Adrenal gland (tissue), 9 donors: ENCODE measurements at regions not wholly inside any gene's neighbourhood (a gene's known extent, or its start where the extent isn't known, plus 50 kb on each side); places are given as distances from the start of the nearest gene placed in this dataset.
"Not testable (repeated sequence)": the region's sequence is repeated elsewhere in the genome, so short reads cannot be mapped to it uniquely, and the experiment has no call there.

Experiments
- DNase-seq, 7 donors: peaks; one replicate each; pipeline ENCODE4 v3.0.0-alpha.2; 2019 to 2020
- H3K27ac ChIP-seq, 5 donors: fragments of 200-600 bp; sonication (generic) in 4 of 5; 1 replicate in 3 of 5; 2 replicates in 2 of 5; pipeline versions ENCODE4 v1.5.1 to v1.8.0; 2016 to 2020; ENCODE audit warnings: mild to moderate bottlenecking in 1 of 5
- H3K27me3 ChIP-seq: fragments of 200-600 bp; 2 replicates; pipeline ENCODE4 v1.8.0; 2021
- H3K36me3 ChIP-seq, 2 donors: fragments of 200-600 bp; replicated peaks in 1 of 2; 1 replicate in 1 of 2; 2 replicates in 1 of 2; pipeline versions ENCODE4 v1.5.1 to v1.8.0; 2018 to 2022
- H3K4me1 ChIP-seq, 2 donors: fragments of 200-600 bp; replicated peaks in 1 of 2; 1 replicate in 1 of 2; 2 replicates in 1 of 2; pipeline versions ENCODE4 v1.5.1 to v1.8.0; 2018 to 2021
- H3K4me3 ChIP-seq, 4 donors: fragments of 200-600 bp; sonication (generic) in 3 of 4; one replicate each; pipeline ENCODE4 v1.5.1; 2016 to 2018
- H3K9me3 ChIP-seq, 3 donors: fragments of 200-600 bp; sonication (generic) in 1 of 3; replicated peaks in 1 of 3; 1 replicate in 2 of 3; 2 replicates in 1 of 3; pipeline versions ENCODE4 v1.5.1 to v1.8.0; 2016 to 2021
- CTCF ChIP-seq, 6 experiments: fragments of 450-650 bp in 4 of 6; fragments of 200-600 bp in 2 of 6; sonication (generic) in 1 of 6; IDR thresholded peaks; 1 replicate in 5 of 6; 2 replicates in 1 of 6; pipeline versions ENCODE4 v1.5.1 to v1.8.0; 2016 to 2021; ENCODE audit warnings: antibody characterized with exemption in 6 of 6, mild to moderate bottlenecking in 2 of 6, moderate library complexity in 1 of 6
- POLR2A ChIP-seq, 2 donors: fragments of 450-650 bp; IDR thresholded peaks; one replicate each; pipeline ENCODE4 v1.6.1; 2017; ENCODE audit warnings: antibody characterized with exemption in 2 of 2, mild to moderate bottlenecking in 2 of 2, moderate library complexity in 1 of 2
- WGBS, 4 donors: extraction: QIAGEN DNeasy Blood & Tissue Kit in 2 of 4; methylation state at CpG; one replicate each; pipeline versions ENCODE4 v1.1.5 to v1.1.7; 2013 to 2017; 5-methylcytosine and 5-hydroxymethylcytosine counted together
- intact Hi-C, 2 donors: fragments of 100-400 bp; cut with DNase I; formaldehyde crosslinking; loops; one replicate each; pipeline versions ENCODE4 v1.14.1 to v1.15.0; 2022 to 2023
- donor health status: healthy with polysubstance abuse.
- donor health status: Bipolar disorder and iron deficiency.
- donor health status: DM: yes; HTN: yes; CAD: no.
- donor health status: DM: no; HTN: no; CAD: no.
- donor health status: DM: no; HTN: no; CAD: no.

GRCh38 chr10:2525781-2526180 lies 541.6 kb upstream of the PFKP start:
- Histone ChIP-seq H3K4me1 (no peaks in the 10 kb centered on the region), H3K27me3 (no peaks in the 10 kb centered on the region), H3K9me3 (no peaks in the 10 kb centered on the region), H3K4me3 (no peak overlapping the region), H3K27ac (no peak overlapping the region), H3K36me3 (no peaks in the 10 kb centered on the region)
- 70 to 80% (median 75%) methylated on average over 6 to 12 of the region's 12 CpGs for WGBS, 4 donors
- TF ChIP-seq POLR2A (IDR thresholded peaks at IDR 0.05) (no peak), CTCF (IDR thresholded peaks at IDR 0.05) (no peak)
- no peak for DNase-seq
- intact Hi-C loops: no loop called here

GRCh38 chr10:2519139-2519538 lies 548.2 kb upstream of the PFKP start:
- H3K27me3 ChIP-seq: no peaks in the 10 kb centered on the region
- H3K9me3 ChIP-seq: no peaks in the 10 kb centered on the region
- no peak overlapping the region for H3K4me3 ChIP-seq
- H3K36me3 ChIP-seq: no peaks in the 10 kb centered on the region
- H3K4me1 ChIP-seq: no peaks in the 10 kb centered on the region
- 69 to 76% (median 76%) methylated on average over 6 to 8 of the region's 8 CpGs for WGBS, 4 donors
- DNase-seq: no peak
- intact Hi-C loops: no loop called here
- TF ChIP-seq CTCF (IDR thresholded peaks at IDR 0.05): no peak
- TF ChIP-seq POLR2A (IDR thresholded peaks at IDR 0.05): no peak
- no peak overlapping the region for H3K27ac ChIP-seq

- no peak overlapping the region for H3K4me3 ChIP-seq
- intact Hi-C loops: no loop called here
- no peaks in the 10 kb centered on the region for H3K27me3 ChIP-seq
- H3K4me1 ChIP-seq: no peaks in the 10 kb centered on the region
- WGBS, 4 donors: 53 to 67% (median 61%) methylated on average over 4 of the region's 4 CpGs
- no peak overlapping the region for H3K27ac ChIP-seq
- no peaks in the 10 kb centered on the region for H3K9me3 ChIP-seq
- no peaks in the 10 kb centered on the region for H3K36me3 ChIP-seq
- no peak for DNase-seq
- TF ChIP-seq POLR2A (IDR thresholded peaks at IDR 0.05) (no peak), CTCF (IDR thresholded peaks at IDR 0.05) (no peak)
Observed at GRCh38 chr10:2509081-2509531, 558.2 kb upstream of the PFKP start.

GRCh38 chr10:2501366-2501940 lies 565.9 kb upstream of the PFKP start:
- WGBS, 4 donors: 41 to 68% (median 46%) methylated on average over 47 to 58 of the region's 58 CpGs
- H3K9me3 ChIP-seq, H3K4me1 ChIP-seq, H3K36me3 ChIP-seq, DNase-seq, H3K27me3 ChIP-seq, intact Hi-C loops, H3K4me3 ChIP-seq, H3K27ac ChIP-seq: not testable (repeated sequence)

- no peak for TF ChIP-seq CTCF (IDR thresholded peaks at IDR 0.05)
- TF ChIP-seq POLR2A (IDR thresholded peaks at IDR 0.05): no peak
- Histone ChIP-seq H3K27ac (no peak overlapping the region), H3K4me1 (no peaks in the 10 kb centered on the region), H3K27me3 (no peaks in the 10 kb centered on the region), H3K36me3 (no peaks in the 10 kb centered on the region), H3K9me3 (no peaks in the 10 kb centered on the region), H3K4me3 (no peak overlapping the region)
- intact Hi-C loops: no loop called here
- DNase-seq: no peak
- WGBS, 4 donors: 76 to 78% (median 77%) methylated on average over 6 of the region's 6 CpGs
Observed at GRCh38 chr10:2494399-2494798, 572.9 kb upstream of the PFKP start.
